Vagina (tissue), 2 donors: ENCODE measurements at regions not wholly inside any gene's neighbourhood (a gene's known extent, or its start where the extent isn't known, plus 50 kb on each side); places are given as distances from the start of the nearest gene placed in this dataset.

Source experiments
- DNase-seq, 2 donors: peaks; one replicate each; pipeline ENCODE4 v3.0.0-alpha.2; 2017; ENCODE audit errors: extremely low spot score in 2 of 2
- H3K27ac ChIP-seq: fragments of 200-600 bp; sonication (generic); one replicate; pipeline ENCODE4 v1.5.1; 2019
- H3K27me3 ChIP-seq: fragments of 200-600 bp; sonication (generic); one replicate; pipeline ENCODE4 v1.5.1; 2019
- H3K36me3 ChIP-seq, 2 donors: fragments of 200-600 bp; sonication (generic); one replicate each; pipeline ENCODE4 v1.5.1; 2017 to 2019
- H3K4me1 ChIP-seq: fragments of 200-600 bp; sonication (generic); one replicate; pipeline ENCODE4 v1.5.1; 2019
- H3K4me3 ChIP-seq, 2 donors: fragments of 200-600 bp; sonication (generic); 1 replicate in 1 of 2; 2 replicates in 1 of 2; pipeline ENCODE4 v1.5.1; 2016 to 2019
- H3K9me3 ChIP-seq: fragments of 200-600 bp; sonication (generic); one replicate; pipeline ENCODE4 v1.5.1; 2019
- POLR2A ChIP-seq, 2 donors: fragments of 450-650 bp; IDR thresholded peaks; one replicate each; pipeline ENCODE4 v1.6.1; 2017; ENCODE audit warnings: antibody characterized with exemption in 2 of 2, mild to moderate bottlenecking in 2 of 2, moderate library complexity in 2 of 2
- POLR2AphosphoS5 ChIP-seq, 2 donors: sonication (generic); formaldehyde crosslinking; IDR thresholded peaks; one replicate each; pipeline ENCODE4 v1.9.0; 2017; ENCODE audit warnings: antibody characterized with exemption in 2 of 2, mild to moderate bottlenecking in 2 of 2, low read depth in 1 of 2; ENCODE audit not compliant: insufficient read depth in 1 of 2
- intact Hi-C: fragments of 100-400 bp; cut with DNase I; formaldehyde crosslinking; loops from one replicate; pipeline ENCODE4 v1.15.1; 2023
- TF ChIP-seq, protein P1 (sequence below), 3 experiments: fragments of 450-650 bp in 2 of 3; fragments of 200-600 bp in 1 of 3; sonication (generic) in 1 of 3; IDR thresholded peaks; one replicate each; pipeline ENCODE4 v1.5.1; 2017 to 2019; ENCODE audit warnings: antibody characterized with exemption in 3 of 3, mild to moderate bottlenecking in 2 of 3, moderate library complexity in 2 of 3

DNA sequence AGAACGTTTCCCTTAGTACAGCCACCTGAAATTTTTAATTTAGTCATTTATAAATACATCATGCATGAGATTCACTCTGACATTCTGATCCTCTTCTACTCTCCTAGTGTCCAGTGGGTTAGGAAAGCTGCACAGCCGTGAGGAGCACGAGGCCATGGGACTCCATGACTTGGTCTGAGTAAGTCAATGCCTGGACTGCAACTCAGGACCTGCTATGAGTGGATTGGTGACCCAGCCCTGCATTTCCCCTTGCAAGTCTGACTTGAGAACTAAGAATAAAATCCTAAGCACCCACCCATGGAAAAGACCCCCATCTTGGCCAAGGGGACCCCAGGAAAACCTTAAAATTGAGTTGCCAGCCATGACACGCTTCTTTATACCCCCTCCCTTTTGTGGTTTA lies 237.6 kb upstream of the HDAC4 start:
- H3K27me3 ChIP-seq = no peaks in the 10 kb centered on the region

DNA sequence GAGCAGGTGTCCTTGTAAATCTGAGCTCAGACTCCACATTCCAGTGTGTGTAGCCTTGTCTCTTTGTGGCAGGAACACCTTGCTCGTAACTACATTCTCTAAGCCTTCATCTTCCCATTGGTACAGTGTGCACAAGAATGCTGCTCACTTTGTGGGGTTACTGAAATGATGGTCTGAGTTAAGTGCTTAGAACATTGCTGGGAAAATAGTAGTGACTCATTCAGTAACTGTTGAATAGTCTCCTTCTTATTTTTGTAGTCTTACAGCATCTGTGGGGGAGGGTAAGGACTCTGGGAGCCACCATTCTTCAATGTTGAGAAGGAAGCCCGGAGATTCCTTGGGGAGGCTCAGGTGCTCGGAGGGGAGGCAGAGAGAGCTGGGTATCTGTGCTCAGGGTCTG lies 236.0 kb upstream of the HDAC4 start:
- Histone ChIP-seq H3K9me3 (no peaks in the 10 kb centered on the region), H3K27me3 (no peaks in the 10 kb centered on the region), H3K4me3 (no peak overlapping the region), H3K36me3 (no peaks in the 10 kb centered on the region), H3K27ac (no peak overlapping the region), H3K4me1 (no peaks in the 10 kb centered on the region)
- TF ChIP-seq POLR2AphosphoS5 (IDR thresholded peaks at IDR 0.05; ENCODE audit: insufficient read depth in 1 of 2, low read depth in 1 of 2) (no peak), POLR2A (IDR thresholded peaks at IDR 0.05) (no peak)
- TF ChIP-seq, protein P1, sequence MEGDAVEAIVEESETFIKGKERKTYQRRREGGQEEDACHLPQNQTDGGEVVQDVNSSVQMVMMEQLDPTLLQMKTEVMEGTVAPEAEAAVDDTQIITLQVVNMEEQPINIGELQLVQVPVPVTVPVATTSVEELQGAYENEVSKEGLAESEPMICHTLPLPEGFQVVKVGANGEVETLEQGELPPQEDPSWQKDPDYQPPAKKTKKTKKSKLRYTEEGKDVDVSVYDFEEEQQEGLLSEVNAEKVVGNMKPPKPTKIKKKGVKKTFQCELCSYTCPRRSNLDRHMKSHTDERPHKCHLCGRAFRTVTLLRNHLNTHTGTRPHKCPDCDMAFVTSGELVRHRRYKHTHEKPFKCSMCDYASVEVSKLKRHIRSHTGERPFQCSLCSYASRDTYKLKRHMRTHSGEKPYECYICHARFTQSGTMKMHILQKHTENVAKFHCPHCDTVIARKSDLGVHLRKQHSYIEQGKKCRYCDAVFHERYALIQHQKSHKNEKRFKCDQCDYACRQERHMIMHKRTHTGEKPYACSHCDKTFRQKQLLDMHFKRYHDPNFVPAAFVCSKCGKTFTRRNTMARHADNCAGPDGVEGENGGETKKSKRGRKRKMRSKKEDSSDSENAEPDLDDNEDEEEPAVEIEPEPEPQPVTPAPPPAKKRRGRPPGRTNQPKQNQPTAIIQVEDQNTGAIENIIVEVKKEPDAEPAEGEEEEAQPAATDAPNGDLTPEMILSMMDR (IDR thresholded peaks at IDR 0.05) = no peak
- intact Hi-C loops = no loop called here
- DNase-seq = peak in 1 of 2 donors; percentile 42

More for the DNA sequence above, 237.6 kb upstream of the HDAC4 start:
- DNase-seq = peak in 1 of 2 donors; percentile 58
- no peaks in the 10 kb centered on the region for H3K4me1 ChIP-seq
- no peaks in the 10 kb centered on the region for H3K36me3 ChIP-seq
- TF ChIP-seq POLR2A (IDR thresholded peaks at IDR 0.05) (no peak), POLR2AphosphoS5 (IDR thresholded peaks at IDR 0.05; ENCODE audit: insufficient read depth in 1 of 2, low read depth in 1 of 2) (no peak)
- TF ChIP-seq, protein P1 (IDR thresholded peaks at IDR 0.05) = no peak
- intact Hi-C loops = no loop called here
- H3K9me3 ChIP-seq = no peaks in the 10 kb centered on the region
- H3K27ac ChIP-seq = no peak overlapping the region
- H3K4me3 ChIP-seq = no peak overlapping the region

DNA sequence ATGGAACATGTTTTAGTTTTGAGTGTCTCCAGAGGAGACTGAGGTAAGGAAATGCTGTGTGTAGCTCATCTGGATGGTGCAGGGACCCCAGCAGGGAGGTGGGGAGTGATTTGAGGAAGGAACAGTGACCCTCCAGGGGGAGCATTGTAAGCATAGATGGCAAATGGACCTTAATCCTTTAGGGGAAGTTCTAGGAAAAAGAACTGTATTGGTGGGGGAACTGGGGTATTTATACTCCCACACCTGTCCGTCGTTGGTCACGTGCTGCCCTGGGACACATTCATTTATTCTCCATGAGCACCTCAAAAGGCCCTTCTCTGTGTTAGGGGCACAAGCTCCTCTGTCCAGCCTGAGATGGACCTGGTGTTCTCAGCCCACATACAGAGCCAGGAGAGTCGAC lies 233.9 kb upstream of the HDAC4 start:
- Histone ChIP-seq H3K4me1 (peaks cover 11% of the 10 kb centered on the region), H3K9me3 (no peaks in the 10 kb centered on the region), H3K36me3 (no peaks in the 10 kb centered on the region), H3K27ac (no peak overlapping the region), H3K27me3 (no peaks in the 10 kb centered on the region), H3K4me3 (no peak overlapping the region)
- TF ChIP-seq POLR2AphosphoS5 (IDR thresholded peaks at IDR 0.05; ENCODE audit: insufficient read depth in 1 of 2, low read depth in 1 of 2) (no peak), POLR2A (IDR thresholded peaks at IDR 0.05) (no peak)
- TF ChIP-seq, protein P1 (IDR thresholded peaks at IDR 0.05) = no peak
- no peak for DNase-seq
- intact Hi-C loops = no loop called here

DNA sequence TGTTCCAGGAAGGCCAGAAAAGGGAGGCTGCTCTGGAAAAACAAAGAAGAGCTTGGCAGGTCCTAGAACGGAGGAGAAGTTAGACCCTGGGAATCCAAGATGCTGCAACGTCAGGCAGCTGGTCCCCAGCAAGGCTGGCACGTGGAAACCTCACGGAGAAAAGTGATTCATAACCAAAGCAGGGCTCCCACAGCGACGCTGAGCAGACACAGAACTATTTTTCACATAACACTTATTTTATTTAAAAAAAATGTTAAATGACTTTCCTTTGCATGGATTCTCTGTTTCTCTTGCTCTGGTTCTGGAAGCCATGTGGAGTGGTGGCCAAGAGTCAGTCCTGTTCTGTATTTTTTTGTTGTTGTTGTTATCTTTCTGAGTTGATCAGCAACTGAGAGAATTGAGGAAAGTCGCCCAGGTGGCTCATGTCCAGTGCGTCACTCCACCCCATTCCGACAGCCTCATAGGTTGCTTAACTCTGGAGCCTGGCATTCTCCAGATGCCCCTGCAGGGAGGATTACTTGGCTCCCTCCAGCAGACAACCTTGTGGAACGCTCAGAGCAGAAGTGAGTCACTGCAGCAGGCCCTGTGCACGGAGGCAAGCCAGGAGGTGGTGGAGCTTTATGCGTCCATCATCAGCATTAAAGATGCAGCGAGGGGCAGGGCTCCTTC lies 229.9 kb upstream of the HDAC4 start:
- DNase-seq = no peak
- TF ChIP-seq POLR2AphosphoS5 (IDR thresholded peaks at IDR 0.05; ENCODE audit: insufficient read depth in 1 of 2, low read depth in 1 of 2) (peak; percentile 50 to 69), POLR2A (IDR thresholded peaks at IDR 0.05) (no peak)

DNA sequence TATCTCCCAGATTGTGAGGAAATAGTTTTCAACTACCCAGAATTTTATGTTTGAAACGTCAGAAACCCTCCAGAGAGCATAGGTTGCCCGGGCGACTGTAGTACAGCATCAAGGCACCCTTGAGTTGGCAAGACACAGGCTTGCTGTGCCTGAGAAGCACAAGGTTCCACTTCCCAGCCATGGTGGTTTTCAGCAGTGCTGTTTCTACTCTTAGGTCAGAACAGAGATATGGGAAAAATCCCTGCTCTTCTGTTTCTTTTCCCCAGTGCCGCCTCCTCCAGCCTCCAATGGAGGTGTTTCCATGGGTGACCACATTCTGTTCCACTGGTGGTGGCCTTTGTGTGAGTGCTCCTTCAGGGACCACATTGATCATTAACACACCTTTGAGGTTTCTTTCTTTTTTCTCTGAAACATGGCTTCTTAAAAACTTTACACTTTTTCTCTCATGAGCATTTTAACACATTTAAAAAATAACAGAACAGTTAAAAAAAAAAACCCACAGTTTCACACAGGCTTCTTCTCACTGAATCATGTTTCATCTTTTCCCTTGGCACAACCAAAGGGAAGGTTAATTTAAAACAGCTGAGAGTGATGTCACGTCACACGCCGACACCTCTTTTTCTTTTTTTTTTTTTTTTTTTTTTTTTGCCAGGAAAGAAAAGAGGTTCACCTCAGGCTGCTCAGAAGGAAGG lies 229.3 kb upstream of the HDAC4 start:
- no peak overlapping the region for H3K4me3 ChIP-seq
- H3K4me1 ChIP-seq = peaks cover 11% of the 10 kb centered on the region
- intact Hi-C loops = no loop called here
- no peaks in the 10 kb centered on the region for H3K9me3 ChIP-seq
- TF ChIP-seq, protein P1 (IDR thresholded peaks at IDR 0.05) = no peak
- TF ChIP-seq POLR2AphosphoS5 (IDR thresholded peaks at IDR 0.05; ENCODE audit: insufficient read depth in 1 of 2, low read depth in 1 of 2) (no peak), POLR2A (IDR thresholded peaks at IDR 0.05) (no peak)
- no peaks in the 10 kb centered on the region for H3K36me3 ChIP-seq
- no peak overlapping the region for H3K27ac ChIP-seq
- H3K27me3 ChIP-seq = no peaks in the 10 kb centered on the region
- DNase-seq = no peak

More for the DNA sequence above, 229.9 kb upstream of the HDAC4 start:
- no peaks in the 10 kb centered on the region for H3K27me3 ChIP-seq
- H3K9me3 ChIP-seq = no peaks in the 10 kb centered on the region
- H3K36me3 ChIP-seq = no peaks in the 10 kb centered on the region
- H3K27ac ChIP-seq = no peak overlapping the region
- H3K4me3 ChIP-seq = no peak overlapping the region
- intact Hi-C loops = no loop called here
- H3K4me1 ChIP-seq = peaks cover 11% of the 10 kb centered on the region
